ENCODE measurements at regions not wholly inside any gene's neighbourhood (a gene's known extent, or its start where the extent isn't known, plus 50 kb on each side); places are given as distances from the start of the nearest gene placed in this dataset.

DNA sequence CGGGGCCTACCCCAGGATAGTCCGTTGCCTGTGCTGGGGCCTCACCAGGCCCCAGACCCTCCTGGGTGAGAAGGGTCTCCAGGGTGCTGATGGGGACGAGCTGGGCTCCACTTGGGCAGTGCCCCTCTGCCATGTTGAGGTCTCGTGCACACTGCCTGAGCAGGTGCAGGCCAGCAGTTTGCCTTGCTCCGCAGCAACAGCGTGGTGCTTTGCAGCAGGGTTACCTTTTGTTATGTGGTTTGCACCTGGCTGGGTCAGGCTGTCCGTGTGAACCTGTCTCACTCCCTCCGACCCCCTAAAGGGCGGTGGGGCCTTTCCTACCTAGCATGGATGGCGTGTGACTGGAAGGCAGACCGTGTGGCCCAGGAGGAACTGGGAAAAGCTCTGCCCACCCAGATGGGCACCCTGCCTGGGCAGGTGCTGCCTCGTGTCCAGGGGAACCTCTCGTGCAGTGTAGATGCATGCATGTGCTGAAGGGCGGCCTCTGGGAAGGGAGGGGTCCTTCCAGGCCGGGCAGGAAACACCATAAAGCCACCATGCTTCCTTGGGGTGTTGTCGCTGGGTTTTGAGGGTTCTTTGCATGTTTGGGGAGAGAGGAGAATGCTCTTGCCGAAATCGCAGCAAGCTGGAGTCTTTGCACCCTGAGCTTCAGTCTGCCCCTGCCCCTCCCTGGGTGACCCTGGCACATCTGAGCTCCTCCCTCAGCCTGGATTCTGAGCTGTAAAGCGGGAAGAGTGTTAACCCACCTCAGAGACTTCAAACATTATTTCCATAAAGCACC, 75.4 kb upstream of the PPARA start:
- TF ChIP-seq, protein P1, sequence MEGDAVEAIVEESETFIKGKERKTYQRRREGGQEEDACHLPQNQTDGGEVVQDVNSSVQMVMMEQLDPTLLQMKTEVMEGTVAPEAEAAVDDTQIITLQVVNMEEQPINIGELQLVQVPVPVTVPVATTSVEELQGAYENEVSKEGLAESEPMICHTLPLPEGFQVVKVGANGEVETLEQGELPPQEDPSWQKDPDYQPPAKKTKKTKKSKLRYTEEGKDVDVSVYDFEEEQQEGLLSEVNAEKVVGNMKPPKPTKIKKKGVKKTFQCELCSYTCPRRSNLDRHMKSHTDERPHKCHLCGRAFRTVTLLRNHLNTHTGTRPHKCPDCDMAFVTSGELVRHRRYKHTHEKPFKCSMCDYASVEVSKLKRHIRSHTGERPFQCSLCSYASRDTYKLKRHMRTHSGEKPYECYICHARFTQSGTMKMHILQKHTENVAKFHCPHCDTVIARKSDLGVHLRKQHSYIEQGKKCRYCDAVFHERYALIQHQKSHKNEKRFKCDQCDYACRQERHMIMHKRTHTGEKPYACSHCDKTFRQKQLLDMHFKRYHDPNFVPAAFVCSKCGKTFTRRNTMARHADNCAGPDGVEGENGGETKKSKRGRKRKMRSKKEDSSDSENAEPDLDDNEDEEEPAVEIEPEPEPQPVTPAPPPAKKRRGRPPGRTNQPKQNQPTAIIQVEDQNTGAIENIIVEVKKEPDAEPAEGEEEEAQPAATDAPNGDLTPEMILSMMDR (IDR thresholded peaks at IDR 0.05; ENCODE audit: low read depth, low read length) = no peak

DNA sequence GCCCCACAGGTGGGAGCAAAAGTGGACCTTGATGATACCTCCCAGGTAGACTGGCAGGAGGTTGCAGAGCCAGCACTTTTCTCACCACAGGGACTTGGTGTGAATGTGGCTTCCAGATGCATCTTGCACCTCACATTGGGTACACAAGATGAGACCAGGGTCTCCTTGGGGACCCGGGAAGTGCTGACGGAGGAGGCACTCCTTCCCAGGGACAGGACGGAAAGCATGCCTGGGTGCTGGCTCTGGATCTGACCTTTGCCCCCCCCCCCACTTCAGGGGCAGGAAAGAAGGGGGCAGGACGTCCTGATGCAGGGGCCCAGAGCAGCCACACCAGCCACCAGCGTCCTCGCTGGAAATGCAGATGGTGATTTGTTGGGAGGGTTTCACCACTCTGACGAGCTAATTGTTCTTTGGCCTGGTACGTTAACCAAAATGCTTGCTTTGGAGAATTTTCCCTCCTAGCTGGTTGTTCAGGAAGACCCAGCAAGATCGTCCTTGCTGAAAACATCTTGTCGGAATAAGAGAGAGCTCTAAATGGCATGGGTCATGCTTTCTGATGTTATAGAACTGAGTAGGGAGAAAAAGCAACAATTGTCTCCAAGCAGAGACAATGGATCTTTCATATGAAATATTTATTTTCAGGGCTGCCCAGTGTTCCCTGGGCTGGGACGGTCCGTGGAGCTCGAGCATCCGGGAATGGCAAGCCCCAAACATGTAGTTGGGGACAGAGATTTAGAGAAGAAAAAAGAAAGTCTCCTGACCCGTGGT, 74.4 kb upstream of the PPARA start:
- peaks cover 77% of the 10 kb centered on the region for H3K36me3 ChIP-seq
- TF ChIP-seq, protein P1 (IDR thresholded peaks at IDR 0.05; ENCODE audit: low read depth, low read length) = no peak
- peak; percentile 24 for DNase-seq
- peak overlapping the region; percentile 90 for H3K4me3 ChIP-seq (ENCODE audit: low read depth, low read length)
- no peaks in the 10 kb centered on the region for H3K9me3 ChIP-seq
- H3K27me3 ChIP-seq = no peaks in the 10 kb centered on the region
- no peaks in the 10 kb centered on the region for H3K4me1 ChIP-seq

More for the DNA sequence above, 75.4 kb upstream of the PPARA start:
- Histone ChIP-seq H3K4me3 (ENCODE audit: low read depth, low read length) (peak overlapping the region; percentile 90), H3K9me3 (no peaks in the 10 kb centered on the region), H3K36me3 (peaks cover 78% of the 10 kb centered on the region), H3K27me3 (no peaks in the 10 kb centered on the region), H3K4me1 (no peaks in the 10 kb centered on the region)
- peak; percentile 35 for DNase-seq

DNA sequence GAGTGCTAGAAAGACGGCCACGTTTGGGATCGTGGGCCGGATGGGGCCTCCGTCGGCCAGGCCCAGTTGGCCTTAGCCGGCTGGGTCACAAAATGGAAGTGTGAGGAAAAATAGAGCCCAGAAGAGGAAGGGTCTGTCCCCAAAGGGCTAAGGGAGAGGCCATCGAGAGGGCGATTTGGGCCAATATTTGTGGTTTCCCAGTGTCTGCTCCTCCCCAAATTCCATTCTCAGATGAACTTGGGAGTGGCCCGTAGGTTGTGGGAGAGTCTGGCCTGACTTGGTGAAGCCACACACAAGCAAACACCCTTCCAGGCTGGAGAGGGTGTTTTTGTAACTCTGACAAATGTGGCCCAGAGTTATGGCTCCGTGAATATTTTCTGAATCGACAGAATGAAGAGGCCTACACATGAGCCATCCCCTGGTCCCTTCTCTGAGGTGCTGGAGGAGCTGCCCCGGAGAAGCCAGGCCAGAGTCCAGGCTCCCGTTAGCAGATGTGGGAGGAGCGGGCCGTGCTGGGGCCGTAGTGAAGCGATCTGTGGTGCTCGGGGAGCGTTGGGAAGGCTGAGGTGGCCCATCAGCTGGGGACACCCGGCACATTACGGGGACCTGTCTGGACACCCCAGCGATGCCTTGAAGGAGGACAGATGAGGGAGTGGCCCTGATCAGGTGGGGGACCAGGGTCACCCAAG, 73.5 kb upstream of the PPARA start:
- Histone ChIP-seq H3K4me1 (no peaks in the 10 kb centered on the region), H3K27me3 (no peaks in the 10 kb centered on the region), H3K9me3 (no peaks in the 10 kb centered on the region), H3K36me3 (peaks cover 85% of the 10 kb centered on the region), H3K4me3 (ENCODE audit: low read depth, low read length) (peak overlapping the region; percentile 90)
- TF ChIP-seq, protein P1 (IDR thresholded peaks at IDR 0.05; ENCODE audit: low read depth, low read length) = no peak
- DNase-seq = peak; percentile 57

DNA sequence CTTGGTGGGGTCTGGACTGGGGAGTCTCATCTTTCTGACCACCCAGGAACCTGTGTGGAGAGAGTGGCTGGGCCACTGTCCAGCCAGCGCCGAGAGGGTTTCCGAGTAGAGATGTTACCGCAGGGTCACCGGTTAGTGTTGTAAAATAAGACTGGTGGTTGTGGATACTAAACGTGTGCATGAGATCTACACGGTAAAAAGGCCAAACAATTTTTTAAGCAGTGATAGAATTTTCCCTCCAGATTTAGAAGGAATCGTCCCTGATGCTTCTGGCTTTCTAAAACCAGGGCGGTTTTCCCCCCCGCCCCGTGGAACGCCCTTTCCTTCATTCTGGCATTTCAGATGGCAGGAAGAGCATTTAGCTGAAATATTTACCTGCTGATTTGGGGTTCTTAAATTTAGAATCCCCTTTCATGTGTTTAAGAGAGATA, 72.6 kb upstream of the PPARA start:
- H3K4me3 ChIP-seq (ENCODE audit: low read depth, low read length) = peak overlapping the region; percentile 90
- H3K9me3 ChIP-seq = no peaks in the 10 kb centered on the region
- peaks cover 84% of the 10 kb centered on the region for H3K36me3 ChIP-seq
- H3K27me3 ChIP-seq = no peaks in the 10 kb centered on the region
- TF ChIP-seq, protein P1 (IDR thresholded peaks at IDR 0.05; ENCODE audit: low read depth, low read length) = no peak
- DNase-seq = peak; percentile 32
- no peaks in the 10 kb centered on the region for H3K4me1 ChIP-seq

DNA sequence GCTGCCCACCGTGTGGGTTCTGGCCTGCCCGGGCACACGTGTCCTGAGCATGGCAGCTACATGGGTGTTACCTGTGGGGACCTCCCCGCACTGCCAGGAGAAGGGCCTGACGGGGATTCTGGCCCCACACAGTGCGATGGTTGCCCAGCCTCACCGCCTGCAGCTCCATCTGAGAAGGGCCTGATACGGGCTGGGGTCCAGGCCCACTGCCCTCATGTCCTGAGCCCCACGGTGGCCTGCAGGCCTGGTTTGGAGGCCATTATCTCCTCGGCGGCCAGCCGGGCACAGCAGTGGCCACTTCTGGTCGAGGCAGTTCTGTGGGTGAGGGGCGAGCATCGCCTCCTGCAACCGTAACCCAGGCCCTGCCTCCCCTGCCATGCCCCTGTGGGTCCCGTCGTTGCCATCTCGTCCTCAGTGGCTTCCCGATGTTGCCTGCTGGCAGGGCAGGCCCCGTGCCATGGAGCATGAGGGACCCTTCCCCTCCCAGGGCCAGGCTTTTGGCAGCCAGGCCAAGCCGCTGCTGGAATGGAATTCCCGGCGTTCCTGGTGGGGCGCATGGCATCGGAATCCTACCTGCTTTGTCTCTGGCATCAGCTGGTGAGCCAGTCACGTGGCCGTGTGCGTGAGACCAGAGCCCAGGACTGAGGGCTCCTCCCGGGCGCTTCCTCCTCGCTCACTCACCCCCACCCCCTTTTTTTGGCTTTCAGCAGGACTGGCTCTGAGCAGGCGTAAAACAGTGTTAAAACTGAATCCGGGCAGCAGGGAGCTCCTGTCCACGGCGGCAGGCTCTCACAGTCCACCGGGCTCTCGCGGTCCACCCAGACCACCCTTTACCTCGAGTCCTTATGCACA, 71.9 kb upstream of the PPARA start:
- no peaks in the 10 kb centered on the region for H3K4me1 ChIP-seq
- H3K36me3 ChIP-seq = peaks cover 83% of the 10 kb centered on the region
- peak overlapping the region; percentile 90 for H3K4me3 ChIP-seq (ENCODE audit: low read depth, low read length)
- TF ChIP-seq, protein P1 (IDR thresholded peaks at IDR 0.05; ENCODE audit: low read depth, low read length) = no peak
- H3K27me3 ChIP-seq = no peaks in the 10 kb centered on the region
- DNase-seq = peak; percentile 77
- H3K9me3 ChIP-seq = no peaks in the 10 kb centered on the region

Data from BE2C (cell line).